Skin of body (tissue), 1 donor: ENCODE measurements at regions not wholly inside any gene's neighbourhood (a gene's known extent, or its start where the extent isn't known, plus 50 kb on each side); places are given as distances from the start of the nearest gene placed in this dataset.
A peak's percentile ranks its signal among the peaks of the same experiment; 100 is the strongest.

Experiments
- DNase-seq: peaks from one replicate; lab custom pipeline; 2025; lab: John Stamatoyannopoulos, UW

- DNase-seq: no peak
These were observed 521.2 kb downstream of the ZIC1 start for GRCh38 chr3:147930232-147930807.

GRCh38 chr3:147934451-147935180 lies 525.5 kb downstream of the ZIC1 start:
- no peak for DNase-seq

- no peak for DNase-seq
These were observed 528.2 kb downstream of the ZIC1 start for GRCh38 chr3:147937341-147937740.

- DNase-seq: no peak
These were observed 528.7 kb downstream of the ZIC1 start for GRCh38 chr3:147937891-147938290.

GRCh38 chr3:147939425-147939824 lies 530.3 kb downstream of the ZIC1 start:
- no peak for DNase-seq

GRCh38 chr3:147939839-147940238 lies 530.7 kb downstream of the ZIC1 start:
- peak; percentile 27 for DNase-seq

- no peak for DNase-seq
These were observed 531.4 kb downstream of the ZIC1 start for GRCh38 chr3:147940405-147941193.

GRCh38 chr3:147941969-147942368 lies 532.8 kb downstream of the ZIC1 start:
- no peak for DNase-seq

GRCh38 chr3:147943265-147943945 lies 534.2 kb downstream of the ZIC1 start:
- no peak for DNase-seq

- peak; percentile 77 for DNase-seq
These were observed 536.9 kb downstream of the ZIC1 start for GRCh38 chr3:147945968-147946519.

- DNase-seq: no peak
These were observed 547.5 kb downstream of the ZIC1 start for GRCh38 chr3:147956615-147957014.

GRCh38 chr3:147958754-147959153 lies 549.6 kb downstream of the ZIC1 start:
- DNase-seq: no peak

GRCh38 chr3:147960786-147961185 lies 551.6 kb downstream of the ZIC1 start:
- DNase-seq: no peak

- no peak for DNase-seq
These were observed 553.4 kb downstream of the ZIC1 start for GRCh38 chr3:147962408-147963164.

GRCh38 chr3:147963711-147964110 lies 554.5 kb downstream of the ZIC1 start:
- DNase-seq: no peak

GRCh38 chr3:147975165-147975564 lies 566.0 kb downstream of the ZIC1 start:
- DNase-seq: no peak

- DNase-seq: no peak
These were observed 567.8 kb downstream of the ZIC1 start for GRCh38 chr3:147977001-147977400.

GRCh38 chr3:147987549-147987948 lies 578.4 kb downstream of the ZIC1 start:
- DNase-seq: no peak

- no peak for DNase-seq
These were observed 580.2 kb downstream of the ZIC1 start for GRCh38 chr3:147989344-147989743.

GRCh38 chr3:148002705-148003205 lies 593.6 kb downstream of the ZIC1 start:
- DNase-seq: no peak

- DNase-seq: no peak
These were observed 595.2 kb downstream of the ZIC1 start for GRCh38 chr3:148004331-148004730.
